ENCODE measurements at regions not wholly inside any gene's neighbourhood (a gene's known extent, or its start where the extent isn't known, plus 50 kb on each side); places are given as distances from the start of the nearest gene placed in this dataset.

DNA sequence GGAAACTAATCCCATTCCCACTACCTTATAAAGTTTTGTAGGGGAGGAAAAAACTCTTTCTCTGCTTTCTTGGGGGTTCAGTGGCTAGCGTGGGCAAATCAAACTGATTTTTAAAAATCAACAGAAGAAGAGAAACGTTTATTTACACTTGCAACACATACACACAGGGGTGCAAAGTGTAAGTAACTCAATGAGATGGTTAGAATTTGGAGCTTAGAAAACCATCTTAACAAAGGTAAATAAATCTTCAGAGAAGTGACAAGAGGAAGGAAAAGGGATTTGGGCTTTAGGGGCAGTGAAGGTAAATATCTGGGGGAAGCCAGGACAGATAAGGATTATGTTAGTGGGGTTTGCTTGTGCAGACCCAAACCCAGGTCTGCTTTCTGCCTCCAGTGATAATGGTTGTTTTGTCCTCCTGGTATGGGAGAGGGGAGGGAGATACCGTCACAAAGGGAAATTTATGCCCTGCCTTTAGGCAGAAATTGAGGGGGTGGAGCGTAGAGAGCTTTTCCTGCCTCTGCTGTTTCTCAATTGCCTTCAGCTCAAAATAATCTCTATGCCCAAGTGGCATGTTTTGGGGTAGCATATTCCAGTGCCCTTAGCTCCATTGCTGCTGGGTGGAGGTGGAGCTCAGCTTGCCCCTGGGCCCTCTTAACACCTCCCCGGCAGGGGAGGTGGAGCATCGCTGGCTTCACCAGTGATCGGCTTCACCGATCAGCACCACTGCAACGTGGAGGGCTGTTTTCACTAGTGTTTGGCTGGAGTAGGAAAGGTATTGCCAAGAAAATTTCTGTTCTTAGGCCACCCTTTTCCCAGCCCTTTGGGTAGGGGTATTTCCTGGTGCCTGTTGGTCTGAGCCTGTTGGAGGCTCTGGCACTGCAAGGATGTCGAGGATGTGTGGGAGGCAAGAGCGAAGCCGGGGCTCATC is 92.2 kb downstream of the TEX51 start:
- no peak for DNase-seq

- no peak for DNase-seq
Observed at GRCh38 chr2:126994340-126994777, 95.7 kb downstream of the TEX51 start.

- DNase-seq: no peak
Observed at GRCh38 chr2:126995621-126996377, 97.1 kb downstream of the TEX51 start.

- DNase-seq: no peak
Observed at GRCh38 chr2:126996378-126996699, 97.6 kb downstream of the TEX51 start.

Measured in hypothalamus (tissue), 51 donors.